Omental fat pad (tissue), 3 donors: ENCODE measurements at regions not wholly inside any gene's neighbourhood (a gene's known extent, or its start where the extent isn't known, plus 50 kb on each side); places are given as distances from the start of the nearest gene placed in this dataset.

ENCODE experiments used
- ATAC-seq: fragments of 150-250 bp; one replicate; pipeline ENCODE4 v1.9.1; 2016; ENCODE audit warnings: mild to moderate bottlenecking, moderate library complexity; ENCODE audit not compliant: low FRiP score
- DNase-seq: peaks from one replicate; pipeline ENCODE4 v3.0.0-alpha.2; 2019; ENCODE audit warnings: low spot score
- CTCF ChIP-seq, 3 donors: fragments of 450-650 bp; IDR thresholded peaks; one replicate each; pipeline ENCODE4 v1.5.1; 2016 to 2017; ENCODE audit warnings: antibody characterized with exemption in 3 of 3, mild to moderate bottlenecking in 3 of 3, moderate library complexity in 2 of 3

DNA sequence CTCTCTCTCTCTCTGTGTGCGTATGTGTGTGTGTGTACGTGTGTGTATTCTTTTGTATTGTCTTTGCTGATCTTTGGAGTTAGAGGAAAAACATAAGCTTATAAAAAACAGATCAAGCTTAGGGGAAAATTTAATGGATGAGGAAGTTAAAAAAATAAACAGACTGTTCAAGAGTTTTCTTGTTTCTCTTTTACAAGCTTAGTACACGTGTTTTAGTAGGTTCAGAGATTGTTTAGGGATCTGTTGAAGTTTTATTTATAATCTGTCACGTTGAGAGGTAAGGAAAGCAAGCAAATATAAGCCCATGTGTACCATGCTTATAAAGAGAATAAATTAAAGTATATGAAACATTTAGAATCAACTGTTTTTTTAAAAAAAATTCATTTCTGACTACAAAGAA is 1470.3 kb upstream of the NUDT12 start:
- DNase-seq (no peak), ATAC-seq (no peak)
- no peak for TF ChIP-seq CTCF (IDR thresholded peaks at IDR 0.05)

DNA sequence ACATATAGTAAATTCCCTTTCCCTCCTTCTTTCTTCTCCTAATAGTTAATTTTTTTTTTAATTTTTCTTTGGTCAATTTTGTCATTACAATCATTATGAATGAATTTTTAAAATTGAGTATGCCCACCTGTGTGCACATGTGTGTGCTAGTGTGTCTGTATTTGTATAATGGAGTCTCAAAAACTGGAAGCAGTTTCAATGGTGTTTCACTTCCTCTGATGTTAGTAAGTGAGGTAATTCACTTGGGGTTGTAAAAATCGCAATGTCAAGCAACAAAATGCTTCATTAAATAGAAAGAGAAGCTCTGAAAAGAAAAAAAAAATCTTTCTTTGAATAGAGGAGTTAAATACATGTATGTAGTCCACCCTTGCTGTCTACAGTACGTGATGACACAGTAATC is 1467.6 kb upstream of the NUDT12 start:
- no peak for TF ChIP-seq CTCF (IDR thresholded peaks at IDR 0.05)
- DNase-seq (no peak), ATAC-seq (no peak)

DNA sequence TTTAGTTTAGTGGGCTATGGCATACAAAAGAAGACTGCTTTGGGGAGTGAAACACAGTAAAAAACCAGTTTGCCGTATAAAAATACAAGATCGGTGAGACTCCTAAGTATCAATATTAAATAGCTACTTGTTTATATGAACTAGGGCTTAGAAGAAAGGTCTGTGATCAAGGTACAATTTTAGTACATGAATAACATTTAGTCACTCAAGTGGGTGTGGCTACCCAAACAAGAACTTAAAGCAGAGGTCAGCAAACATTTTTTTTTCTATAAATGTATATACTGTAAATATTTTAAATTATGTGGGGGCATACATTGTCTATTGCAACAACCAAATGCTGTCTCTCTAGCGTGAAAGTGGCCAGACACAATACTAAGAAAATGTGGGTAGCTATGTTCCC is 1452.5 kb upstream of the NUDT12 start:
- DNase-seq (no peak), ATAC-seq (no peak)
- TF ChIP-seq CTCF (IDR thresholded peaks at IDR 0.05), result no peak

DNA sequence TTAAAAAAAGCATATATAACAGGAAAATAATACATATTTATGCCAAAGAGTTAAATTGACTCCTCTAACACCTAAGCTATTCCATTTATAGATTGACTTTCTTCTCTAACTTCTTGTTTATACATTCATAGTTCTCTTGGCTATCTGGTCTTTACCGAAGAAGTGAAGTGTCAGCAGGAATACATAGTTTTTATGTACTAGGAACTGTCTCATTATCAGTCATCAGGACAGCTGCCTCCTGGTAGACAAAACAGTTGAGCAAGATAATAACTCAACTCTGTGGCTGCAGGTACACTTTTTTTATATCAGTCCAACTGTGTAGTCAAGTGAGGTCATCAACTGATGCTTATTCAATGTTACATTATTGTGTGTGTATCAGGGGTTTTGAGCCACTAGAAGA is 1436.0 kb upstream of the NUDT12 start:
- ATAC-seq, result no peak
- no peak for TF ChIP-seq CTCF (IDR thresholded peaks at IDR 0.05)
- no peak for DNase-seq

- no peak for ATAC-seq
- DNase-seq, result no peak
- TF ChIP-seq CTCF (IDR thresholded peaks at IDR 0.05), result no peak
These were observed 1435.6 kb upstream of the NUDT12 start for GRCh38 chr5:104998169-104998568.

DNA sequence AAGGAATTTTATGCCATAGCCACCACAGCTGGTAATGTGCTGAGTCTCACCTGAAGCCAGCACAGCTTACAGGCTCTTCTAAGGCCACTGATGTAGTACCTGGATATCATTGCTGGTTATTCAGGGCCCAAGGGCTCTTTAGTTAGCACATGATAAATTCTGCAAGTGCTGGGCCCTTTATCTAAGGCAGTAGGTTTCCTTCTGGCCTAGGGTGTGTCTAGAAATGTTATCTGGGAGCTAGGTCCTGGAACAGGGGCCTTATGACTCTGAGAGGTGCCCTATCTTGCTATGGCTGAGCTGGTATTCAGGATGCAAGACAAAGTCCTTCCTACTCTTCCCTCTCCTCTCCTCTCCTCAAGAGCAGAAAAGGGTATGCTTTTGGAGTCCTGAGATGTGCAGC is 1424.5 kb upstream of the NUDT12 start:
- DNase-seq (no peak), ATAC-seq (no peak)
- TF ChIP-seq CTCF (IDR thresholded peaks at IDR 0.05), result no peak

- DNase-seq (no peak), ATAC-seq (no peak)
- TF ChIP-seq CTCF (IDR thresholded peaks at IDR 0.05), result no peak
These were observed 1414.9 kb upstream of the NUDT12 start for GRCh38 chr5:104977529-104977928.
